ENCODE measurements at regions not wholly inside any gene's neighbourhood (a gene's known extent, or its start where the extent isn't known, plus 50 kb on each side); places are given as distances from the start of the nearest gene placed in this dataset.

DNA sequence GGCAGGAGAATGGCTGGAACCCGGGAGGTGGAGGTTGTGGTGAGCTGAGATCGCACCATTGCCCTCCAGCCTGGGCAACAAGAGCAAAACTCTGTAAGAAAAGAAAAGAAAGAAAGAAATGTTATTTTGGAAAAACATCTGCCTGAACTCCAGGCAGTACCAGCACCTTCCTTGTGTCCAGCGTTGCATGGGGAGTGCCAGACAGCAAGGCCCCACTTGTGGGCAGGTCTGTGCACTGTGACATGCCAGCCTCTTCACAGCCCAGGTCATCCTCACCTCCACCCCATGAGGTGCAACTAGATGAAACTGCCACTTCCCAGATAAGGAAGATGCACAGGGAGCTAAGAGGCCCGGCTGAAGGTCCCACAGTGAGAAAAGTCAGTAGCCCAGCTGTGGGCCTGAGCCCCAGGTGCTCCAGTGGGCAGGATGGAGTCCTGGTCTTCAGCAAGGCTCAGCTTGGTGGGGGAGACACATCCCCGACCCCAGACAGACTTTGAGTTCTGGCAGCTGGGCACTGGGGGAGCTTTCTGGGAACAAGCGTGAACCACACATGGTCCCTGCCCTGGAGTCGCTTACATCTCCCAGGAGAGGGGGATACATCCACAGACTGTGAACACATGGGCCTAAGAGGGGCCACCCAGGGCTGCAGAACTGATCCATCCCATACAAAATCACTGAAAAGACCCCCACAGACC lies 146.9 kb upstream of the IER5L start:
- Mint-ChIP-seq H3K27ac (no peak overlapping the region), H3K9me3 (no peaks in the 10 kb centered on the region), H3K36me3 (ENCODE audit: insufficient read depth) (peaks cover 3% of the 10 kb centered on the region), H3K4me3 (no peak overlapping the region), H3K4me1 (ENCODE audit: low read depth in 2 of 2) (peaks cover 6 to 14% of the 10 kb centered on the region in 2 donors), H3K27me3 (no peaks in the 10 kb centered on the region)
- ATAC-seq (replicated peaks), result no peak
- DNase-seq, result no peak

- Mint-ChIP-seq H3K4me1 (ENCODE audit: low read depth in 2 of 2) (peaks cover 6 to 14% of the 10 kb centered on the region in 2 donors), H3K36me3 (ENCODE audit: insufficient read depth) (peaks cover 3% of the 10 kb centered on the region), H3K27me3 (no peaks in the 10 kb centered on the region), H3K4me3 (no peak overlapping the region), H3K9me3 (no peaks in the 10 kb centered on the region), H3K27ac (no peak overlapping the region)
- DNase-seq (no peak), ATAC-seq (replicated peaks) (no peak)
Observed at GRCh38 chr9:129323999-129324553, 146.0 kb upstream of the IER5L start.

DNA sequence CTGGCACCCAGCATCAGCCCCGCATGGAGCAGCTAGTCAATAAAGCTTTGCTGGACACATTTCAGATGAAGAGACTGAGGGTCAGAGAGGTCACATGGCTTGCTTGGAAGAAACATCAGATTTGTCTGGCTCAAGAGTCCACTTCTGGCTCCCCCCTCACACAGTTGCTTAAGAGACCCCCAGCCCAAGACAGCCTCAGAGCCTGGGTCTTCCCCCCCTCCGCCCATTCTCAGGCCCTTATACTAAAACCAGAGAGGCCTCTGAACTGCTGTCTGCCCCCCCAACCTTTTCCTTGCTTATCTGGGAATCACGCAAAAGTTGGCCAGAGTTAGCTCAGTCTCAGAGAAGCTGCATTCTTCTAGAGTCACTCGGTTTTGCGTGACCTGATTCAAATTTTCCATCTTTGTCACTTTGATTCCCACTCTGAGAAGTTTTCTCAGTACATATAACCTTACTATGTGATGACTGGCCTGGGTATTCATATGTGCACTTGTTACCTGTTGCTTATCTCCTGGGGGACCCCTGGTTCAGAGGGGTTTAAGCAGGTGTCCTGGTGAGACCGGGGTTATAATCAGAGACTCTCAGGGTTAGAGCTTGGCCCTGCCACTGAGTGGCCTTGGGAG lies 145.4 kb upstream of the IER5L start:
- Mint-ChIP-seq H3K4me1 (ENCODE audit: low read depth in 2 of 2) (peaks cover 6 to 13% of the 10 kb centered on the region in 2 donors), H3K9me3 (no peaks in the 10 kb centered on the region), H3K27ac (no peak overlapping the region), H3K4me3 (no peak overlapping the region), H3K27me3 (peaks cover 0 to 5% of the 10 kb centered on the region in 2 donors), H3K36me3 (ENCODE audit: insufficient read depth) (peaks cover 3% of the 10 kb centered on the region)
- DNase-seq (no peak), ATAC-seq (replicated peaks) (no peak)

- H3K27ac Mint-ChIP-seq, result no peak overlapping the region
- H3K27me3 Mint-ChIP-seq, result peaks cover 0 to 12% of the 10 kb centered on the region in 2 donors
- peaks cover 4 to 9% of the 10 kb centered on the region in 2 donors for H3K4me1 Mint-ChIP-seq (ENCODE audit: low read depth in 2 of 2)
- H3K36me3 Mint-ChIP-seq (ENCODE audit: insufficient read depth), result peaks cover 3% of the 10 kb centered on the region
- ATAC-seq (replicated peaks) (no peak), DNase-seq (no peak)
- H3K4me3 Mint-ChIP-seq, result no peak overlapping the region
- no peaks in the 10 kb centered on the region for H3K9me3 Mint-ChIP-seq
Observed at GRCh38 chr9:129322641-129323375, 144.7 kb upstream of the IER5L start.

DNA sequence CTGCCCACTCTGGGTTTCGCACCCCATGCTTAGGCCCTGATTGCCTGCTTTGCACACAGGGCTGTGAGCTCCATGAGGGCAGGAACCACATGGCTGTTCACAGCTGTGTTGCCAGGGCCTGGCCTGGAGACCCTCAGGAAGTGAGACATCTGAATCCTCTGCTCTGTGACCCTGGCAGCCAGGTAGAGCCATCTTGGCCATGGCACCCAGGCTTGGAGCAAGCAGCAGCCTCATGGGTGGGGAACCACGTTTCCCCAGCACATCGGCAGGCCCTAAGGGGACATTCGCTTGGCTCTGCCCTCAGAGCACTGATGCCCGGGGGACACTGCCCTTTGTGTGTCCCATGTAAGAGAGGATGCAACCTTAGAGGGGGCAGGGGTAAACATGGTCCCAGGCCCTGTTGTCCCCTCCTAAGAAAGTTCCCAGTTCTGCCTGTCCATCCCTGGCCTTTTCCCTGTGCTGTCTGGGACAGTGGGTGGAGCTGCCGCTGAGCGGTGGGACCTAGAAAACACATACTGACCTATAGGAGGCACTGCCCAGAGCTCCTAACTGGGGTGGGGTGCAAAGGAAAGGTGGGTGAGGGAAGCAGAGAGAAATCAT lies 144.1 kb upstream of the IER5L start:
- peaks cover 4 to 9% of the 10 kb centered on the region in 2 donors for H3K4me1 Mint-ChIP-seq (ENCODE audit: low read depth in 2 of 2)
- peaks cover 0 to 18% of the 10 kb centered on the region in 2 donors for H3K27me3 Mint-ChIP-seq
- H3K4me3 Mint-ChIP-seq, result peak overlapping the region; percentile 37 to 78
- no peak overlapping the region for H3K27ac Mint-ChIP-seq
- H3K36me3 Mint-ChIP-seq (ENCODE audit: insufficient read depth), result peaks cover 5% of the 10 kb centered on the region
- DNase-seq, result no peak
- no peak for ATAC-seq (replicated peaks)
- no peaks in the 10 kb centered on the region for H3K9me3 Mint-ChIP-seq

GRCh38 chr9:129321286-129322021 lies 143.4 kb upstream of the IER5L start:
- Mint-ChIP-seq H3K36me3 (ENCODE audit: insufficient read depth) (peaks cover 5% of the 10 kb centered on the region), H3K27me3 (peaks cover 0 to 24% of the 10 kb centered on the region in 2 donors), H3K4me1 (ENCODE audit: low read depth in 2 of 2) (peaks cover 4 to 9% of the 10 kb centered on the region in 2 donors), H3K9me3 (no peaks in the 10 kb centered on the region), H3K4me3 (peak overlapping the region; percentile 37 to 78), H3K27ac (no peak overlapping the region)
- ATAC-seq (replicated peaks) (no peak), DNase-seq (no peak)

GRCh38 chr9:129320575-129321285 lies 142.7 kb upstream of the IER5L start:
- Mint-ChIP-seq H3K9me3 (no peaks in the 10 kb centered on the region), H3K27ac (peak overlapping the region; percentile 7 to 87), H3K36me3 (ENCODE audit: insufficient read depth) (peaks cover 5% of the 10 kb centered on the region), H3K4me3 (peak overlapping the region; percentile 61 to 78), H3K27me3 (peaks cover 0 to 26% of the 10 kb centered on the region in 2 donors), H3K4me1 (ENCODE audit: low read depth in 2 of 2) (peaks cover 4 to 9% of the 10 kb centered on the region in 2 donors)
- ATAC-seq (replicated peaks) (peak; percentile 92), DNase-seq (peak; percentile 15 to 29 (median 24))

- Mint-ChIP-seq H3K4me1 (ENCODE audit: low read depth in 2 of 2) (peaks cover 4 to 9% of the 10 kb centered on the region in 2 donors), H3K27ac (no peak overlapping the region), H3K27me3 (peaks cover 0 to 26% of the 10 kb centered on the region in 2 donors), H3K9me3 (no peaks in the 10 kb centered on the region), H3K4me3 (peak overlapping the region; percentile 61 to 78), H3K36me3 (ENCODE audit: insufficient read depth) (peaks cover 5% of the 10 kb centered on the region)
- ATAC-seq (replicated peaks), result no peak
- DNase-seq, result no peak
Observed at GRCh38 chr9:129319938-129320481, 141.9 kb upstream of the IER5L start.

- Mint-ChIP-seq H3K4me1 (ENCODE audit: low read depth in 2 of 2) (peaks cover 4 to 9% of the 10 kb centered on the region in 2 donors), H3K9me3 (no peaks in the 10 kb centered on the region), H3K27ac (peak overlapping the region in 1 of 2 donors; percentile 59), H3K27me3 (peaks cover 0 to 26% of the 10 kb centered on the region in 2 donors), H3K4me3 (no peak overlapping the region), H3K36me3 (ENCODE audit: insufficient read depth) (peaks cover 3% of the 10 kb centered on the region)
- ATAC-seq (replicated peaks), result no peak
- DNase-seq, result no peak
Observed at GRCh38 chr9:129319076-129319937, 141.2 kb upstream of the IER5L start.

GRCh38 chr9:129318121-129319075 lies 140.3 kb upstream of the IER5L start:
- peaks cover 0 to 26% of the 10 kb centered on the region in 2 donors for H3K27me3 Mint-ChIP-seq
- H3K9me3 Mint-ChIP-seq, result no peaks in the 10 kb centered on the region
- DNase-seq (no peak), ATAC-seq (replicated peaks) (no peak)
- peaks cover 4 to 9% of the 10 kb centered on the region in 2 donors for H3K4me1 Mint-ChIP-seq (ENCODE audit: low read depth in 2 of 2)
- H3K27ac Mint-ChIP-seq, result peak overlapping the region in 1 of 2 donors; percentile 59
- no peak overlapping the region for H3K4me3 Mint-ChIP-seq
- H3K36me3 Mint-ChIP-seq (ENCODE audit: insufficient read depth), result peaks cover 3% of the 10 kb centered on the region
